ENCODE measurements at regions not wholly inside any gene's neighbourhood (a gene's known extent, or its start where the extent isn't known, plus 50 kb on each side); places are given as distances from the start of the nearest gene placed in this dataset.
"Not testable (repeated sequence)": the region's sequence is repeated elsewhere in the genome, so short reads cannot be mapped to it uniquely, and the experiment has no call there.

DNA sequence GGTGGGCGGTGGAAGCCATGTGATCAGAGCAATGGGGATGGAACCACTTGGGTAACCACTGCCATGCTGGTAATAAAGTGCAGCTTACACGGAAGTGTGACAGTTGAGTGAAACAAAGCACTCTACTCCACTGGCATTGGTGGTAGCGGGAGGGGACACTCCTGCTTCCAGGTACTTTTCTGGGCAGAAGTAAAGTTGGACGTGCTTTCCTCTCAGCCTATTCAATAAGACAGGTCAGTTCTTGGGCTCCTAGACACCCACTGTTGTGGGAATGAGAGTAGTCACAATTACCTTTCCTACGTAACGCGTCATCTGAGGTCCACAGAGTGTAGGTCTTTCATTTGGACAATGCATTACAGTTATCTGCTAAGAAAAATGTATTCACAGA lies 51.7 kb upstream of the CHD2 start:
- DNase-seq (ENCODE audit: low read depth in 1 of 2, low spot score in 1 of 2): no peak
- in situ Hi-C loops (cut with HindIII; ENCODE audit: low pct_unique_long_range_greater_than_20kb, low sequenced_read_pairs): no loop called here
- TF ChIP-seq JUND (IDR thresholded peaks at IDR 0.05; ENCODE audit: low read depth): no peak

DNA sequence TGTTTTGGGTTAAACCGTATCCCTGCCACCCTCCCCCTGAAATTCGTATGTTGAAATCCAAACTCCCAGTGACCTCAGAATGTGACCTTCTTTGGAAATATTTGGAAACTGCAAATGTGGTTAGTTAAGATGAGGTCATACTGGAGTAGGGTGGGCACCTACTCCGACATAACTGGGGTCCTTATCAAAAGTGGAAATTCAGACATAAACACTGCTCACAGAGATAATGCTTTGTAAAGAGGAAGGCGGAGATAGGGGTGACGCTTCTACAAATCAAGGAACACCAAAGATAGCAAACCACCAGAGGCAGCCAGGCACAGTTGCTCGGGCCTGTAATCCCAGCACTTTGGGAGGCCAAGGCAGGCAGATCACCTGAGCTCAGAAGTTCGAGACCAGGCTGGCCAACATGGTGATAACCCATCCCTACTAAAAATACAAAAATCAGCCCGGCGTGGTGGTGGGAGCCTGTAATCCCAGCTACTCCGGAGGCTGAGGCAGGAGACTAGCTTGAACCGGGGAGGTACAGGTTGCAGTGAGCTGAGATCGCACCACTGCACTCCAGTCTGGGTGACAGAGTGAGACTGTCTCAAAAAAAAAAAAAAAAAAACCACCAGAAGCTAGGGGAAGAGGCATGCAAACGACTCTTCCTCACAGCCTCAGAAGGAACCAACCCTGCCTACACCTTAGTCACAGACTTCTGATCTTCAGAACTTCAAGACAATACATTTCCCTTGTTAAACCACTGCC lies 51.1 kb upstream of the CHD2 start:
- in situ Hi-C loops (cut with HindIII; ENCODE audit: low pct_unique_long_range_greater_than_20kb, low sequenced_read_pairs): no loop called here
- DNase-seq (ENCODE audit: low read depth in 1 of 2, low spot score in 1 of 2): no peak
- no peak for TF ChIP-seq JUND (IDR thresholded peaks at IDR 0.05; ENCODE audit: low read depth)

DNA sequence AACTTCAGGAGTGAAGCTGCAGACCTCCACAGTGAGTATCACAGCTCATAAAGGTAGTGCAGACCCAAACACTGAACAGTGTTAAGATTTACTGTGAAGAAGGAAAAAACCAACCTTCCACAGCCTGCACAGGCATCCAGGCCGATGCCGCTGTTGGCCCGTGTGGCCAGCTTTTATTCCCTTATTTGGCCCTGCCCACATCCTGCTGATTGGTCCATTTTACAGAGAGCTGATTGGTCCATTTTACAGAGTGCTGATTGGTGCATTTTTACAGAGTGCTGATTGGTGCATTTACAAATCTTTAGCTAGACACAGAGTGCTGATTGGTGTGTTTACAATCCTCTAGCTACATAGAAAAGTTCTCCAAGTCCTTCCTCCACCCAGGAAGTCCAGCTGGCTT lies 49.9 kb upstream of the CHD2 start:
- DNase-seq (ENCODE audit: low read depth in 1 of 2, low spot score in 1 of 2); in situ Hi-C loops (cut with HindIII; ENCODE audit: low pct_unique_long_range_greater_than_20kb, low sequenced_read_pairs): not testable (repeated sequence)
